ENCODE measurements at regions not wholly inside any gene's neighbourhood (a gene's known extent, or its start where the extent isn't known, plus 50 kb on each side); places are given as distances from the start of the nearest gene placed in this dataset.

DNA sequence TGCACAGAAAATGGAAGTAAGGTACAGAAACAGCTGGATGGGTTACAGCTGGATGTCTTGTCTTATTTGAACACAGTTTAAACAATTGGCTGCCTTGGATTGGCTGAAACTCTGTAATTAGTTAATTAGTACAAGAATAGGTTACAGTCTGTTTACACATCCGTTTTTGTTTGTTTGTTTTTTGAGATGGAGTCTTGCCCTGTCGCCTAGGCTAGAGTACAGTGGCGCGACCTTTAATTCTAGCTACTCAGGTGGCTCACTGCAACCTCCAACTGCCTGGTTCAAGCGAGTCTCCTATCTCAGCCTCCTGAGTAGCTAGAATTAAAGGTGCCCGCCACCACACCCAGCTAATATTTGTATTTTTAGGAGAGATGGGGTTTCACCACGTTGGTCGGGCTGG is 368.7 kb upstream of the KLF4 start:
- H3K4ac ChIP-seq (ENCODE audit: low read depth in 1 of 2, low read length in 2 of 2), result no peak overlapping the region
- H3K18ac ChIP-seq (ENCODE audit: low read depth in 1 of 2, low read length in 2 of 2), result no peak overlapping the region
- no peak overlapping the region for H3K23ac ChIP-seq (ENCODE audit: low read length in 2 of 2)
- H3K4me2 ChIP-seq (ENCODE audit: low read length, poor library complexity, severe bottlenecking), result no peak overlapping the region
- no peaks in the 10 kb centered on the region for H3K27me3 ChIP-seq (ENCODE audit: control insufficient read depth in 1 of 2, insufficient read depth in 1 of 2, low read length in 2 of 2)
- no peak overlapping the region for H4K8ac ChIP-seq (ENCODE audit: low read length)
- H3K36me3 ChIP-seq (ENCODE audit: control insufficient read depth in 1 of 2, insufficient read depth in 2 of 2, low read depth in 1 of 2, low read length in 2 of 2), result no peaks in the 10 kb centered on the region
- DNase-seq, result no peak
- H2BK5ac ChIP-seq (ENCODE audit: low read depth, low read length, poor library complexity, severe bottlenecking), result no peak overlapping the region
- no peak overlapping the region for H3K27ac ChIP-seq (ENCODE audit: low read length, poor library complexity, severe bottlenecking)
- no peak overlapping the region for H2AK5ac ChIP-seq (ENCODE audit: low read length, severe bottlenecking)
- no peak overlapping the region for H3K9ac ChIP-seq (ENCODE audit: low read length)
- no peak overlapping the region for H4K91ac ChIP-seq (ENCODE audit: low read length)
- no peak overlapping the region for H2BK12ac ChIP-seq (ENCODE audit: low read length in 2 of 2)
- no peak overlapping the region for H2AFZ ChIP-seq (ENCODE audit: low read depth, low read length)
- peaks cover 11% of the 10 kb centered on the region for H3K9me3 ChIP-seq (ENCODE audit: control insufficient read depth, low read length)
- H3K4me3 ChIP-seq (ENCODE audit: insufficient read depth in 1 of 2, low read depth in 1 of 2, low read length in 2 of 2), result no peak overlapping the region
- H3K79me1 ChIP-seq (replicated peaks; ENCODE audit: low read length, poor library complexity, severe bottlenecking), result no peaks in the 10 kb centered on the region
- no peak overlapping the region for H2BK15ac ChIP-seq (ENCODE audit: low read depth, poor library complexity, severe bottlenecking)
- H3K14ac ChIP-seq (ENCODE audit: low read length in 2 of 2), result no peak overlapping the region
- 95% methylated on average over 8 of the region's 8 CpGs for WGBS
- no peak overlapping the region for H2BK120ac ChIP-seq (ENCODE audit: low read depth, low read length)
- no peaks in the 10 kb centered on the region for H3K4me1 ChIP-seq (ENCODE audit: control insufficient read depth, insufficient read depth, low read depth, low read length)

DNA sequence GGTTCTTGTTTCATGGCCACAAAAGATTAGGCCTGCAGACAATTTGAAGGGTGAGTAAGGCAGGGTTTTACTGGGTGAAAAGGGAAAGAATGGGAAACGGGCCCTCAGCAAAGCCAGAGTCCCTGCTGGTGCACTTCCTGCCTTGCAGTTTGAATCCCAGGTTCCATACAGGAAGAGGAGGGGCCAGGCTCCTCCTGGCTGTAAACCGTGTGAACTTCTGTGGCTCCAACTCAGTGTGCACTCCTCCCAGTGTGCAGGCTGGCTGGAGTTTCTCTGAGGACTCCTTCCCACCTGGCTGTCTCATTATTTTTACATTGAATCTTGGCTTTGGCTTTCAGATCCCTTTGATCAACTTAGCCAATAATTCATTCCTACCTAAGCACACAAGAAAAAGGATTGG is 367.1 kb upstream of the KLF4 start:
- no peaks in the 10 kb centered on the region for H3K79me1 ChIP-seq (replicated peaks; ENCODE audit: low read length, poor library complexity, severe bottlenecking)
- no peak overlapping the region for H2AK5ac ChIP-seq (ENCODE audit: low read length, severe bottlenecking)
- no peak overlapping the region for H3K14ac ChIP-seq (ENCODE audit: low read length in 2 of 2)
- no peaks in the 10 kb centered on the region for H3K36me3 ChIP-seq (ENCODE audit: control insufficient read depth in 1 of 2, insufficient read depth in 2 of 2, low read depth in 1 of 2, low read length in 2 of 2)
- H3K4me1 ChIP-seq (ENCODE audit: control insufficient read depth, insufficient read depth, low read depth, low read length), result no peaks in the 10 kb centered on the region
- H3K27ac ChIP-seq (ENCODE audit: low read length, poor library complexity, severe bottlenecking), result no peak overlapping the region
- peaks cover 11% of the 10 kb centered on the region for H3K9me3 ChIP-seq (ENCODE audit: control insufficient read depth, low read length)
- DNase-seq, result no peak
- no peak overlapping the region for H3K4me2 ChIP-seq (ENCODE audit: low read length, poor library complexity, severe bottlenecking)
- no peak overlapping the region for H3K4me3 ChIP-seq (ENCODE audit: insufficient read depth in 1 of 2, low read depth in 1 of 2, low read length in 2 of 2)
- H3K23ac ChIP-seq (ENCODE audit: low read length in 2 of 2), result no peak overlapping the region
- H3K18ac ChIP-seq (ENCODE audit: low read depth in 1 of 2, low read length in 2 of 2), result no peak overlapping the region
- H4K91ac ChIP-seq (ENCODE audit: low read length), result no peak overlapping the region
- no peak overlapping the region for H2AFZ ChIP-seq (ENCODE audit: low read depth, low read length)
- H3K27me3 ChIP-seq (ENCODE audit: control insufficient read depth in 1 of 2, insufficient read depth in 1 of 2, low read length in 2 of 2), result no peaks in the 10 kb centered on the region
- no peak overlapping the region for H2BK15ac ChIP-seq (ENCODE audit: low read depth, poor library complexity, severe bottlenecking)
- no peak overlapping the region for H2BK5ac ChIP-seq (ENCODE audit: low read depth, low read length, poor library complexity, severe bottlenecking)
- no peak overlapping the region for H2BK12ac ChIP-seq (ENCODE audit: low read length in 2 of 2)
- H3K9ac ChIP-seq (ENCODE audit: low read length), result no peak overlapping the region
- no peak overlapping the region for H4K8ac ChIP-seq (ENCODE audit: low read length)
- H3K4ac ChIP-seq (ENCODE audit: low read depth in 1 of 2, low read length in 2 of 2), result no peak overlapping the region
- WGBS, result 82% methylated on average over 2 of the region's 2 CpGs
- H2BK120ac ChIP-seq (ENCODE audit: low read depth, low read length), result no peak overlapping the region

DNA sequence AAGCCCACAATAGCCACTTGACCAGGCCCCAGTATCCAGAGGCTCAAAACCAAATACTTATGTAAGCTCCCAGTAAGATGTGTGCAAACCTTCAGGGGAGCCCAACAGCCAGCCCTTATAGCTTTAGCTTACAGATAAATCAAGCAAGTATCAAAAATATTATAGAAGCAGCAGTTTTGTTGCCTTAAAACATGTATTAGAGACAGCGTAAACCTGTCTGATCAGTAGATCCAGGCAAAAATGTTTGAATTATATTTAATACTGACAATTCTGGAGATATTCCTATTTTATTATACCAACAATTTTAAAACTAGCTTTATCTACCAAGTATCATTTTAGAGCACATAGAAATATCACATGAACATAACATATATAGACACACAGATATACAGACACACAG is 365.6 kb upstream of the KLF4 start:
- H2BK15ac ChIP-seq (ENCODE audit: low read depth, poor library complexity, severe bottlenecking), result no peak overlapping the region
- H3K9ac ChIP-seq (ENCODE audit: low read length), result no peak overlapping the region
- H3K14ac ChIP-seq (ENCODE audit: low read length in 2 of 2), result no peak overlapping the region
- H3K4ac ChIP-seq (ENCODE audit: low read depth in 1 of 2, low read length in 2 of 2), result no peak overlapping the region
- WGBS, result 100% methylated on average over 1 of the region's 1 CpG
- H2BK120ac ChIP-seq (ENCODE audit: low read depth, low read length), result no peak overlapping the region
- H3K27ac ChIP-seq (ENCODE audit: low read length, poor library complexity, severe bottlenecking), result no peak overlapping the region
- H3K27me3 ChIP-seq (ENCODE audit: control insufficient read depth in 1 of 2, insufficient read depth in 1 of 2, low read length in 2 of 2), result no peaks in the 10 kb centered on the region
- no peak overlapping the region for H4K8ac ChIP-seq (ENCODE audit: low read length)
- no peak overlapping the region for H3K23ac ChIP-seq (ENCODE audit: low read length in 2 of 2)
- no peaks in the 10 kb centered on the region for H3K36me3 ChIP-seq (ENCODE audit: control insufficient read depth in 1 of 2, insufficient read depth in 2 of 2, low read depth in 1 of 2, low read length in 2 of 2)
- H3K4me2 ChIP-seq (ENCODE audit: low read length, poor library complexity, severe bottlenecking), result no peak overlapping the region
- no peak overlapping the region for H2AFZ ChIP-seq (ENCODE audit: low read depth, low read length)
- DNase-seq, result no peak
- H3K4me1 ChIP-seq (ENCODE audit: control insufficient read depth, insufficient read depth, low read depth, low read length), result no peaks in the 10 kb centered on the region
- no peak overlapping the region for H3K4me3 ChIP-seq (ENCODE audit: insufficient read depth in 1 of 2, low read depth in 1 of 2, low read length in 2 of 2)
- no peak overlapping the region for H2BK12ac ChIP-seq (ENCODE audit: low read length in 2 of 2)
- no peak overlapping the region for H2AK5ac ChIP-seq (ENCODE audit: low read length, severe bottlenecking)
- no peak overlapping the region for H3K18ac ChIP-seq (ENCODE audit: low read depth in 1 of 2, low read length in 2 of 2)
- peaks cover 11% of the 10 kb centered on the region for H3K9me3 ChIP-seq (ENCODE audit: control insufficient read depth, low read length)
- no peak overlapping the region for H2BK5ac ChIP-seq (ENCODE audit: low read depth, low read length, poor library complexity, severe bottlenecking)
- H4K91ac ChIP-seq (ENCODE audit: low read length), result no peak overlapping the region
- no peaks in the 10 kb centered on the region for H3K79me1 ChIP-seq (replicated peaks; ENCODE audit: low read length, poor library complexity, severe bottlenecking)

DNA sequence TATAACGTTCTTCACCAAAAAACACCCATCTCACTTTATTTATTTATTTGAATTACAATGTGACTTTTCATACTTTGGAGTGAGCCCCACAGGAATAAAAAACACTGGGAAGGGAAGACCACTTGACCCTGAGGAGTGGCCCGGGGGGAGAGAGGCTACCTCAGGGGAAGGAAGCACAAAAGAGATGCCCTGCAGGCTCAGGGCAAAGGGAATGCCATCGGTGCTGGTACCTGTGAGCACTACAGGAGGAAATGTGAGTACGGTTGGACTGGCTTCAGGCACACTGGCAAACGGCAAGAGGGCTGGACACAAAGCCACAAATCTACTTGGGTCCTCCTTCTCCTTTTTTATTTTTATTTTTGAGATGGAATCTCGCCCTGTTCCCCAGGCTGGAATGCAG is 363.9 kb upstream of the KLF4 start:
- Histone ChIP-seq H3K4me1 (ENCODE audit: control insufficient read depth, insufficient read depth, low read depth, low read length) (no peaks in the 10 kb centered on the region), H2BK15ac (ENCODE audit: low read depth, poor library complexity, severe bottlenecking) (no peak overlapping the region), H3K27ac (ENCODE audit: low read length, poor library complexity, severe bottlenecking) (no peak overlapping the region), H3K4me2 (ENCODE audit: low read length, poor library complexity, severe bottlenecking) (no peak overlapping the region), H2BK12ac (ENCODE audit: low read length in 2 of 2) (no peak overlapping the region), H3K36me3 (ENCODE audit: control insufficient read depth in 1 of 2, insufficient read depth in 2 of 2, low read depth in 1 of 2, low read length in 2 of 2) (no peaks in the 10 kb centered on the region), H3K27me3 (ENCODE audit: control insufficient read depth in 1 of 2, insufficient read depth in 1 of 2, low read length in 2 of 2) (no peaks in the 10 kb centered on the region), H3K23ac (ENCODE audit: low read length in 2 of 2) (no peak overlapping the region), H3K14ac (ENCODE audit: low read length in 2 of 2) (no peak overlapping the region), H2AK5ac (ENCODE audit: low read length, severe bottlenecking) (no peak overlapping the region), H3K18ac (ENCODE audit: low read depth in 1 of 2, low read length in 2 of 2) (no peak overlapping the region), H3K4ac (ENCODE audit: low read depth in 1 of 2, low read length in 2 of 2) (no peak overlapping the region), H2BK120ac (ENCODE audit: low read depth, low read length) (no peak overlapping the region), H3K9me3 (ENCODE audit: control insufficient read depth, low read length) (peaks cover 11% of the 10 kb centered on the region), H2BK5ac (ENCODE audit: low read depth, low read length, poor library complexity, severe bottlenecking) (no peak overlapping the region), H3K4me3 (ENCODE audit: insufficient read depth in 1 of 2, low read depth in 1 of 2, low read length in 2 of 2) (no peak overlapping the region), H4K91ac (ENCODE audit: low read length) (no peak overlapping the region), H3K9ac (ENCODE audit: low read length) (no peak overlapping the region), H2AFZ (ENCODE audit: low read depth, low read length) (no peak overlapping the region), H3K79me1 (replicated peaks; ENCODE audit: low read length, poor library complexity, severe bottlenecking) (no peaks in the 10 kb centered on the region), H4K8ac (ENCODE audit: low read length) (no peak overlapping the region)
- DNase-seq, result no peak
- WGBS, result 76% methylated on average over 5 of the region's 6 CpGs
